ENCODE measurements at regions not wholly inside any gene's neighbourhood (a gene's known extent, or its start where the extent isn't known, plus 50 kb on each side); places are given as distances from the start of the nearest gene placed in this dataset.
"Not testable (repeated sequence)": the region's sequence is repeated elsewhere in the genome, so short reads cannot be mapped to it uniquely, and the experiment has no call there.

- no peak for DNase-seq (ENCODE audit: low spot score)
These were observed 94.5 kb upstream of the CARD11 start for GRCh38 chr7:3138206-3138605.

GRCh38 chr7:3138997-3139396 is 95.3 kb upstream of the CARD11 start:
- no peak for DNase-seq (ENCODE audit: low spot score)

GRCh38 chr7:3140834-3141233 is 97.2 kb upstream of the CARD11 start:
- DNase-seq (ENCODE audit: low spot score), result no peak

GRCh38 chr7:3141326-3141725 is 97.7 kb upstream of the CARD11 start:
- DNase-seq (ENCODE audit: low spot score), result no peak

DNA sequence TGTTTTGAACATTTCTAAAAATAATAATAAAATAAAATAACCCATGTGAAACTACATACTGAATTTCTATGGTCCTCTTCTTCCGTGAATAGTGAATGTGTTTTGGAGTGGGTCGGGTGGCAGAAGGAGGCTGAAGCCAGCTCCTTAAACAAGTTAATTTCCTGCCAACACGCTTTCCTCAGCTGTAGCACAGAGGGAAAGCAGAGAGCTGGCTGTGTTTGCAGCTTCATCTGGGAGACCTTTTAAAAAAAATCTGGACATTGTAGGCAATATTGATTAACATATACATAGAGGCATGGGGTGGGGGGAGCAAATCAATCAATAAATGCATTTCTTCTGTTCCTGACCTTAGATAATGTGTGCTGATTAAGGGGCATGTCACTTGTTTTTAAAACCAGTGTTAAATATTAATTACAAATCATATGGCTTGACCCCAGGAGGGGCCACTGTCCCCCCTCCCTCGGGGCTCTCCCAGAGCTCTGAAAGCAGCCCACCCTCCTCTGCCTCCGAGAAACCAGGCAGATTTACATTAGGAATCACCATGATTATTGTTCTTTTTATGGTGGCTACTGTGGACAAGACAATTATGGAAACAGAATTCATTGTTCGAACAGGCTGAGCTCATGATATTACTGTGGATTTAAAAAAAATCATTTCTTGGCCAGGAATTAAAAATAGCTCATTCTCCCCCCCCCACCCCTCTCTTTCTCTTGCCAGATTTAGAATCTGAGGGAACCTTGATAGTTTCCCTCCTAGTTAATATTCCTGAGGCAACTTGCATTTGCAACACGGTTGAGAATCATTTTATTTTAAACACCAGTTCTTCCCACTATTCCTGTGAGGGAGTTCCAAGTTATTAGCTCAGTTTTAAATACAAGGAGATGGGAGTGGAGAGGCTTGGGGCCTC is 100.5 kb upstream of the CARD11 start:
- DNase-seq (ENCODE audit: low spot score), result no peak

- not testable (repeated sequence) for DNase-seq (ENCODE audit: low spot score)
These were observed 101.1 kb upstream of the CARD11 start for GRCh38 chr7:3144776-3145125.

- DNase-seq (ENCODE audit: low spot score), result no peak
These were observed 103.0 kb upstream of the CARD11 start for GRCh38 chr7:3146571-3147226.

DNA sequence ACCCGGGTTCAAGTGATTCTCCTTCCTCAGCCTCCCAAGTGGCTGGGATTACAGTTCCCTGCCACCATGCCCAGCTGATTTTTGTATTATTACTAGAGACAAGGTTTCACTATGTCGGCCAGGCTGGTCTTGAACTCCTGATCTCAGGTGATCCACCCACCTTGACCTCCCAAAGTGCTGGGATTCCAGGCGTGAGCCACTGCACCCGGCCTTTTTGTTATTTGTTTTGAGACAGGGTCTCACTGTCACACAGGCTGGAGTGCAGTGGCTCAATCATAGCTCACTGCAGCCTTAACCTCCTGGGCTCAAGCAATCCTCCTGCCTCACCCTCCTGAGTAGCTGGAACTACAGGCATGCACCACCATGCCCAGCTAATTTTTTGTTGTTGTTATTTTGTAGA is 104.8 kb upstream of the CARD11 start:
- not testable (repeated sequence) for DNase-seq (ENCODE audit: low spot score)

- no peak for DNase-seq (ENCODE audit: low spot score)
These were observed 105.7 kb upstream of the CARD11 start for GRCh38 chr7:3149231-3149995.

- DNase-seq (ENCODE audit: low spot score), result no peak
These were observed 106.4 kb upstream of the CARD11 start for GRCh38 chr7:3150027-3150426.

- DNase-seq (ENCODE audit: low spot score), result no peak
These were observed 108.1 kb upstream of the CARD11 start for GRCh38 chr7:3151784-3152183.

DNA sequence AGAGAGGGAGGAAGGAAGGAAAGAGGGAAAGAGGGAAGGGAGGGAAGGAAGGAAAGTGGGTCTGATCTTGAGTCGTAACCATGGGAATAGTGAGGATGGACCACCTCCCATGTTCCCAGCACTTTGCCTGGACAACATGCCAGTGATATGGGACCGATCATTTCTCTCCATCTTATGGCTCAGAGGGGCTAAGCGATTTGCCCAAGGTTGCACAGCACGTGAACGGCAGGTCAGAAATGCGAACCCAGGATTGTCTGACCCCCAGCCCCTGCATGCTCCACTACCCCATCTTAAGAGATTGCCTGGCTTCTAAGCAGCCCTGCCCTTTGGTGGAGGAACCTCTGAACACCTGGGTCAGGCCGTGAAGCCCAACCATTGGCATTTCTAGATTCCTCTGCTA is 109.0 kb upstream of the CARD11 start:
- DNase-seq (ENCODE audit: low spot score), result no peak

- DNase-seq (ENCODE audit: low spot score), result no peak
These were observed 109.5 kb upstream of the CARD11 start for GRCh38 chr7:3153118-3153517.

DNA sequence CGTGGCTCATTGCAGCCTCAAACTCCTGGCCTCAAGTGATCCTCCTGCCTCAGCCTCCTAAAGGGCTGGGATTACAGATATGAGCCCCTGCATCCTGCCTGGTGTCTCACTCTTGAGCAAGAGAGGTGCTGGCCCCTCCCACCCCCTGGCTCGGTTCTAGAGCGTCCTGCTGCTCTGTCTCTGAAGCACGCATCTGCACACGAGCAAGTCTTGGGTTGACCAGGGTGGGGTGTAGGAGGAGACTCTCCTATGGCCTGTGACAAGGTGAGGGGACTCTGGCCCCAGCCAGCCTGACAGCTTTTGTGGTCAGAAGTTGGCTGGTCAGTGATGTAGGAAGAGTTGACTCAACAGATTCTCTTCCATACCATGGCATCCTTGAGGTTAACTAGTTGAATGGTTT is 110.7 kb upstream of the CARD11 start:
- DNase-seq (ENCODE audit: low spot score), result no peak

GRCh38 chr7:3154881-3155494 is 111.3 kb upstream of the CARD11 start:
- peak; percentile 45 for DNase-seq (ENCODE audit: low spot score)

DNA sequence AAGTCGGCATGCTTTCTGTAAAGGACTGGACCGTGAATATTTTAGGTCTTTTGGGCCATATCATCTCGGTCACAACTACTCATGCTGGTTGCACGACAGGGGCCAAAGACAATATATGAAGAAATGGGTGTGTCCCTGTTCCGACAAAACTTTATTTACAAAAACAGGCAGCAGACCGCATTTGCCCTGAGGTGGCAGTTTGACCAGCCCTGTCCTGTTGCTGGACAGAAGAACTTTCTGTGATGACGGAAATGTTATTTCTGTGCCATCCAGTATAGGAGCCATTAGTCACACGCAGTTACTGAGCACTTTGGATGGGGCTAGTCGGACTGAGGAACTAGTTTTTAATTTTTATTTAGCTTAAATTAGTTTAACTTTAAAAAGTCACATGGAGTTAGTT is 112.8 kb upstream of the CARD11 start:
- no peak for DNase-seq (ENCODE audit: low spot score)

DNA sequence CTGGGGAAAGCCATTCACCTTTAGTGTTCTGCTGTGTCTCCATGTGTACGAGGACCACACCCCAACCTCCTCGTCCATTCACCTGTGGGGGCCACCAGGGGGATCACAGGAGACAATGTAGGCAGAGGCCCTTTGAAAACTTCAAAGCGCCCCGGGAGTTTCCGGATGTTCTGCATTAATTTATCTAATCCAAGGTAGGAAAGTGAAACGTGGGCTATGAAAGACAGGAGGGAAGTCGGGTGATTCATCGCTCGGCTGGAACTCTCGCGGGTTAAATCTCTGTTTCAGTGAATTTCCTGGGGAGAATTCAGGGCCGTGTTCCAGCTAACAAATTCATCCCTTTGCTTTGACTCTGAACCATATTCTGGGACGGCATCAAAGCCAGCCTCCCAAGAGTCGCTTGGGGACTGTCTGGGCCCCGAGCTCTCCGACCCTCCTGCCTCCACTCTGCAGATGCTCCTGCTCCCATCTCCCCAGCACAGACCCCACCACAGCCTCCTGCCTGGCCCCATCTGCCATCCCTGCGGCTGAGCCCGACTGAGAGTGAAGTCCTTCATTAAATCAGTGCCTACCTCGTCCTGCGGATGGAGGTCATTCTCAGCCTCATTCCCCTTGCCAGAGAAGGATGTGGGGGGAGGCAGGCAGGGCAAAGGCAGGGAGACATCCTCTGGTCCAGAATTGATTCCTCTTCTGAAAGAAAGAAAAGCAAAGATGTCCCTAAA is 114.1 kb upstream of the CARD11 start:
- no peak for DNase-seq (ENCODE audit: low spot score)

DNA sequence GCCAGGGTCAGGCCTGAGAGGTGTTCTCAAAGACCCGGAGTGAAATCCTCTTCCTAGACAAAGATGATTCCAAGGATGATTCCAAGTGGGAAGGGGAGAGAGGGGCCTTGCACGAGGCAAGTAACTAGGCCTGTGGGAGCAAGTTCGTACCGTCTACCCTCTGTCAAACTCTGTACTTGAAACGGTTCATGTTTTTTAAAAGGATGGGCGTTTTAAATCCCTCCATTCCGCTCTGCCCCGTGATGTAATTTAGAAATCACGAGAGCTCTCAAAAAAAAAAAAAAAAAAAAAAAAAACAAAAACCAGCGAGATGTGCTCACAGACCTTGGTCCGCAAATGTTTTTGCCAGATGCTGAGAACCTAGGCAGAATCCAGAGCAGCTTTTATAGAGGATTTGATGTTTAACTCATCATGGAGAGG is 114.7 kb upstream of the CARD11 start:
- DNase-seq (ENCODE audit: low spot score), result no peak

GRCh38 chr7:3159039-3159438 is 115.4 kb upstream of the CARD11 start:
- DNase-seq (ENCODE audit: low spot score), result no peak

- no peak for DNase-seq (ENCODE audit: low spot score)
These were observed 115.8 kb upstream of the CARD11 start for GRCh38 chr7:3159445-3159844.

GRCh38 chr7:3159926-3160325 is 116.3 kb upstream of the CARD11 start:
- not testable (repeated sequence) for DNase-seq (ENCODE audit: low spot score)

DNA sequence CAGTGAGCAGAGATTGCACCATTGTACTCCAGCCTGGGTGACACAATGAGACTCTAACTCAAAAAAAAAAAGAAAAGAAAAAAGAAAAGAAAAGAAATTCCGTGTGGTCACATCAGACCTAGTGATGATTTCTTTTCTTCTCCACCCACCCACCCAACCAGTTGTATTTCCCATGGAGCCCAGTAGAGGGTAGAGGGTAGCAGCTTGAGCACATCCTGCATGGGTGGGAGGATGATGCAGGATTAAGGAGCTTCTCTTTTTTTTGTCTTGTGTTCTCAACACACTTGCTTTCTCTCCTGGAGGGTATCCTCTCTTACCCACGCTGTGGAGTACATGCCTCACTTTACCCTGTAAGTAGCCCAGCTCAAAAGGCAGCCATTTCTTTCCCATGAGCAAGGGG is 118.6 kb upstream of the CARD11 start:
- DNase-seq (ENCODE audit: low spot score), result no peak
